ENCODE measurements at regions not wholly inside any gene's neighbourhood (a gene's known extent, or its start where the extent isn't known, plus 50 kb on each side); places are given as distances from the start of the nearest gene placed in this dataset.
A peak's percentile ranks its signal among the peaks of the same experiment; 100 is the strongest.

DNA sequence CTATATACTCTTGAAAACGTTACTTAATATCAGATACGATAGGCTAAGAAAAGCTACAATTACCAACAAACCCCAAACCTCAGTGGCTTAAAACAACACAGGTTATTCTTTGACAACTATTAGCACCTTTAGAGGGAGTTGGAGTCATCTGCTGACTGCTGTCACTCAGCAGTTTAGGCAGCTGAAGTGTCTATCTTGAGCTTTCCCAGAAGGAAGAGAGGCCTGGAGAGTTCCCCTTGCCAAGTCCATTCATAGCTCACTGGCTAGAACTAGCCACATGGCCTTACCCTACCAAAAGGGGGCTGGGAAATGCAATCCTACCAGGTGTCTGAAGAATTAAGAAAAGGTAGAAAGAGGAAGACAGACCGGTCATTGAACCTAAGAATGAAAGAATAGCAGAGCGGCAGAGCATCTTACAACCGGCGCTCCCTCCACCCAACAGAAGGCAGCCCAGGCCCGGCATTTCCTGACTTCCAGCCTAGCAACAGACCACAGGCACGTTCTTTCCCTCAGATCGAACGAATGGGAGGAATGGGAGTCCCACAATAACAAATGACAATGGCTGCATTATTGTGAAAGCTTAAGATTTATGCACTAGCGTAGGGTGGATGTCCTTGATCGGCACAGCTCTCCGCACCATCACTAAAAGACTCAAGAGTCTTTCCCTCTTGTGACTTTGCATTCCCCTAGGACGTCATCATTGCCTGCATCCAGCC, 211.2 kb upstream of the CTAGE1 start:
- no peak for DNase-seq

GRCh38 chr18:22630980-22631379, 213.3 kb upstream of the CTAGE1 start:
- no peak for DNase-seq

GRCh38 chr18:22632191-22632590, 214.5 kb upstream of the CTAGE1 start:
- no peak for DNase-seq

- no peak for DNase-seq
Measured at GRCh38 chr18:22634464-22634863, 216.7 kb upstream of the CTAGE1 start.

GRCh38 chr18:22637787-22638186, 220.1 kb upstream of the CTAGE1 start:
- peak; percentile 35 for DNase-seq

DNA sequence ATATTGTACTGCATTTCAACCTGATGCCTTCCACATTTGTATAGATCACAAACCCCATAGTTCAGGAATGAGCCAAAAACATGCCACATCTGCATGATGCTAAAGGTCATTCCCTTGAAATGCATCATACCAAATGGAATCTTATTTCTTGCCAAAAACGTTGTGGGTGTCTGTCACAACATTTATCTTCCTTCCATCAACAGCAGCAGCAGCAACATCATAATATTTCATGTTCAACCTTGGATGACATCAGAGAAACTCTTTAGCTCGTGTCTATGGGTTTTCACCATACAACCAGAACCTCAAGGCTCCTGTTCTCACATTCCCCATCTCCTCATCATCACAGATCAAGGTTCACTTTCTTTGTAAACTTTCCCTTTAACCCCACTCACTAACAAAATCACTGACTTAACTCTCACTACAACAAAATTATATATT, 221.3 kb upstream of the CTAGE1 start:
- no peak for DNase-seq

- DNase-seq, result no peak
Measured at GRCh38 chr18:22639561-22639960, 221.8 kb upstream of the CTAGE1 start.

DNA sequence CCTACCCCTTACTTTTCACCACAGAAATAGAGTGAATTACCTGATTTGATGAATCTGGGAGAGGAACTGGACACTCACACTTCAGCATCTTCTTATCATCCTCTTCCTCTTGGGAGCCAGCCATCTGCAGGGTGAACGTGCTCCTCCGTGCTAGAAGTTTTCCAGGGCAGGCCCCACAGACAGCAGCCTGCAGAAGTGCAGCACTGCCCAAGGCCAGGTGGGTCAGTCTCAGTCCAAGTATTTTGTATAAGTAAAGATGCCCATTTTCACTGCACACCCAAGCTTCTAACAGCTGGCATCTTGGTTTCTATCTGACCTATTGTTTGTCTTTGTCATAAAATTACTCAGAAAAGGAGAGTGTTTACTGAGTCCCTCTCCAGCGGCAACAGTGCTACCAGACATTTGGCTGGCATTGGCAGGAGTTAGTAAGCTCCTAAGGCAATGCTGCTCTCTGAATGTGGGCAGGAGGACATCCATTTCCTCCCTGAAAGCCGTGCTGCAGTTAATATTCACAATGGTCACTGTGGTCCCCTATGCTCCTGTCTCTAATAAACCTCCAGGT, 222.6 kb upstream of the CTAGE1 start:
- DNase-seq, result no peak

GRCh38 chr18:22641958-22642357, 224.2 kb upstream of the CTAGE1 start:
- DNase-seq, result no peak

DNA sequence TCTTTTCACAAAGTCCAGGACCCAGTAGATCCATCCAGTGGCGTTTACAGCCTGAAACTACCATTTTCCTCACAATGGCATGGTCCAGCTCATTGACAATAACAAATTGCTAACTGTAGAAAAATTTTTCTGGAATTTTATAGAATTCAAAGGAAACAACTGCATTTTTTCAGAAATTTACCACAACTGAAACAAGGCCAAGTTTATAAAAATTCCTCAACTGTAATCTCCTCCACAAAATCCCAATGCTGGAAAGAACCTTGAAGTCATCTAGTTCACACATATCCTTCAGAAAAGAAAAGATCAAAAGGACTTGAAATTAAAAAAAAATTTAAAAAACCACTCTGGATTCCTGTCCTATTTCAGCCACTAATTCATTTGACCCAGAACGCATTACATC, 226.0 kb upstream of the CTAGE1 start:
- DNase-seq, result no peak

GRCh38 chr18:22650247-22650646, 232.5 kb upstream of the CTAGE1 start:
- DNase-seq, result no peak

DNA sequence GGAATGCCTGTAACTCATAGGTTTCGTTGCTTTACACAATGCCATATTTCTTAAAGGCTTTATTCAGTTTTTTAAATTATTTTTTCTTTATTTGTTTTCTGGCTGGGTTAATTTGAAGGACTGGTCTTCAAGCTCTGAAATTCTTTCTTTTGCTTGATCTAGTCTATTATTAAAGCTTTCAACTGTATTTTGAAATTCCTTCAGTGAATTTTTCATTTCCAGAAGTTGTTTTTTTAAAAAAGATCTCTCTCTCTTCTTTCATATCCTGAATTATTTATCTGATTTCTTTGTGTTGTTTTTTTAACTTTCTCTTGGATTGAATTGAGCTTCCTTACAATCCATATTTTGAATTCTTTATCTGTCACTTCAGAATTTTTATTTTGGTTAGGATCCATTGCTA, 239.9 kb upstream of the CTAGE1 start:
- DNase-seq, result no peak

DNA sequence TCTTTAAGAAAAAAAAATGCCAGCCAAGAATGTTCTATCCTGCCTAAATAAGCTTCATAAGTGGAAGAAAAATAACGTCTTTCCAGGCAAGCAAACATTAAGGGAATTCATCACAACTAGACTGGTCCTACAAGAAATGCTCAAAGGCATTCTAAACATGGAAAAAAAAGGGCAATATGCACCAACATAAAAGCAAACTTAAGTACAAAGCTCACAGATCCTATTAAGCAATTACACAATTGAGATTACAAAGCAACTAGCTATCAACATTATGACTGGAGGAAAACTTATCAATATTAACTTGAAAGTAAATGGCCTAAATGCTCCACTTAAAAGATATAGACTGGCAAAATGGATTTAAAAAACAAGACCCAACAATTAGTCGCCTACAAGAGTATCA, 240.6 kb upstream of the CTAGE1 start:
- no peak for DNase-seq

GRCh38 chr18:22663378-22663777, 245.7 kb upstream of the CTAGE1 start:
- DNase-seq, result no peak

- DNase-seq, result no peak
Measured at GRCh38 chr18:22666411-22666940, 248.8 kb upstream of the CTAGE1 start.

DNA sequence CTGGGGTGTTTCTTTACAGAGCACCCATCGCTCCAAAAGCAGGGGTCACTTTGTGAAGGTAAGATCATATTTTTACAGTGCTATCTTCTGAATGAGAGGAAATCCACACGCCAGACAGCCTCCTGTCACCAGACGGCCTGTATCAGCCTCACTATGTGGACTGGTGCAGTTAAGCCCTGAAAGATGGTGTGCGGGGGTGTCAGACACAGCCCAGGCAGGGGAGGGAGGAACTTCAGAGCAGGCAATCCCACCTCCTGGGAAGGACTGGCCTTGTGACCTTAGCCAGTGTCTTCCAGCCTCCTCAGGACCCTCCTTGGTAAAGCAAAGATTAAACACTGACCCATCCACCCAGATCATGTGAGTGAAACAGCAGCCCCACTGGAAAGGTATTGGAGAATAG, 249.4 kb upstream of the CTAGE1 start:
- DNase-seq, result no peak

GRCh38 chr18:22667616-22668422, 250.1 kb upstream of the CTAGE1 start:
- peak; percentile 82 for DNase-seq

DNA sequence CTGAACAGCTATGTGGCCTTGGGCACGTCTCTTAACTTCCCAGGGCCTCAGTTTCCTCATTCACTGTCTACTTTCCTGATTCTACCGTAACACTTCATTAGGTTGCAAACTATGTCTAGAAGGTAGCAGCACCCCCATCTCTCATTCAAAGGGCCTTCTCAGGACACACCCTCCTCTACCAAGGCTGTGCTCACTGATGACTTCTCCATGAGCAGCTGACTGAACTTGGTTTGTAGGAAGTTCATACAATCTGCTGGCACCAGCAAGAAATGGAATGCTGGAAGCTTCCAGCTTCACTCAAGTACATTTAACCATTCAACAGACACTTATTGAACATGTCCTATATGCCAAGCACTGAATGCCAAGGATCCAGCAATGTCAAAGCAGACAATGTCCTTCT, 250.8 kb upstream of the CTAGE1 start:
- DNase-seq, result no peak

DNA sequence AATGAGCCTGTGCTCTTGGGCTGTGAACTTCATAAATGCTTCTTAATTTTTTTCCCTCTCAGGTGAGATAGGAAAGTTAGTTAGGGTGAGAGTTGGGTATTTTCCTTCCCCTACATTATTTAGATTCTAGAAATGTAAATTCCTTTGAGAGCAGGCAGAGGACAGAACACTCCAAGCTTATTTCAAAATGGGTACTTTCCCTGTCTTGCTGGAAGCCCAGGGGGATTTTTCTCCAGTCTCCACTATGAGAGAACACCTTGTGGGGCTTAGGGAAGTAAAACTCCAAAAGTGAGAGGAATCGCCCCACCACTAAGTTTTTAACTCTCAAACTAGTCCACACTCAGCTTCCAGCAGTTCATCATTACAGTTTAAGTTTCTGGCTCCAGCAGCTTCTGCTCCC, 253.2 kb upstream of the CTAGE1 start:
- no peak for DNase-seq

DNA sequence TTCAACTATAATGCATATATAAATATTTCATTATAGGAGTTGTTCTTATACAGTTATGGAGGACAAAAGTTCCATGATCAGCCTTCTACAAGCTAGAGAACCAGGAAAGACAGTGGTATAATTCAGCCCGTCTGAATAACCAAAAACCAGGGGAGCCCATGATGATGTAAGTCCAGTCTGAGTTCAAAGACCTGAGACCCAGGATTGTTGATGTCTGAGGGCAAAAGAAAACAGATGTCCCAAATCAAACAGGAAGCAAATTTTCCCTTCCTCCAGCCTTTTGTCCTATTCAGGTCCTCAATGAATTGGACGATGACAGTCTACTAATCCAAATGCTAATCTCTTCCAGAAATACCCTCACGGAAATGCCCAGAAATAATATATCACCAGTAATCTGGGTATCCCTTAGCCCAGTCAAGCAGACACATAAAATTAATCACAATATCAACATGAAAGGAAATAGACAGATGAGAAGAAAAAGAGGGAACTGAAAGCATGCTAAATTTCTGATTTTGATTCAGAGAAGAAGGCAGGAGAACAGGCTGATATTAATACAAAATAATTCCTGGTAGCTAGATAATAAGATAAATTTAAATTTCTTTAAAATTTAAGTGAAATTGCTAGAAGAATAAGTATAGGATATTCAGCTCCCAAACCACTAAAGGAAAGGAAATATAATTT, 255.6 kb upstream of the CTAGE1 start:
- DNase-seq, result no peak

GRCh38 chr18:22674272-22674671, 256.6 kb upstream of the CTAGE1 start:
- DNase-seq, result peak; percentile 67

DNA sequence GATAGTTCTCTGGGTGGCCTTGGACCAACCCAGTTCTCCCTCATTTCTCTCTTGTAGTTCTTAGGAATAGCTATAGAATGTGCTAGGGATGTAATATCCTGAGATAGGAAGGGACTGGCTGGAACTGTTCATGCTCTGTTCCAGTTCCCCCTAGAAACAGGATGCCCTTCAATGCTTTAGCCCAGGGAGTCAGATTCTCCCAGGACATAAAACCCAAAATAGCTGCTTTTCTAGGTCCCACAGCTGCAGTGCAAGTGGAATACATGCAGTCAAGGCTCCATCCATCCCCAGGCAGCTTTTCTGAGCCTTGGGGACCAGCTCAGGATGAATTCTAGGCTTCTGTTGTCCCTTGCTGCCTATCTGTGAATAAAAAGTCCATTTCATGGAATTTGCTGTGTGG, 257.3 kb upstream of the CTAGE1 start:
- DNase-seq, result no peak

DNA sequence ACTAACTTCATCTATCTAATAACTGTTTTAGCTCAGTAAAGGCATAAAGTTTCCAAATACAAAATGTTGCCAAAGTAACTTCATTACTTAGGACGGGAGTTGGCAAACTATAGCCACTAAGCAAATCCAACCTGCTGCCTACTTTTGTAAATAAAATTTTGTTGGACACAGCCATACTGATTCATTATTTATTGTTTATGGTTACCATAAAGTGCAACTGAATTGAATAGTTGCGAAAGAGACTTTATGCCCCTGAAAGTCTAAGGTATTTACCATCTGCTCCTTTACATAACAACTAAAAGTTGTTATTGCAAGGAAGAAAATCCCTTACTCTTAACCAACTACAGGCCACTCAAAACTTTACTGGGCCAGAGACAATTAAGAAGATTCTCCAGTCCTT, 256.7 kb upstream of the RBBP8 start:
- DNase-seq, result no peak
